Esophagus squamous epithelium (tissue), 5 donors: ENCODE measurements at regions not wholly inside any gene's neighbourhood (a gene's known extent, or its start where the extent isn't known, plus 50 kb on each side); places are given as distances from the start of the nearest gene placed in this dataset.
"Not testable (repeated sequence)": the region's sequence is repeated elsewhere in the genome, so short reads cannot be mapped to it uniquely, and the experiment has no call there.

Experiments used
- DNase-seq: peaks from one replicate; lab custom pipeline; 2025; lab: John Stamatoyannopoulos, UW
- H3K27ac ChIP-seq, 4 donors: fragments of 200-600 bp; sonication (generic); one replicate each; pipeline ENCODE4 v1.5.1; 2016 to 2019; ENCODE audit warnings: mild to moderate bottlenecking in 1 of 4
- H3K27me3 ChIP-seq, 4 donors: fragments of 200-600 bp; sonication (generic); 1 replicate in 3 of 4; 2 replicates in 1 of 4; pipeline versions ENCODE4 v1.5.1 to v1.6.0; 2017 to 2021; ENCODE audit warnings: antibody characterized with exemption in 1 of 4
- H3K36me3 ChIP-seq, 3 donors: fragments of 200-600 bp; sonication (generic); one replicate each; pipeline ENCODE4 v1.5.1; 2016 to 2019
- H3K4me1 ChIP-seq, 3 donors: fragments of 200-600 bp; sonication (generic); one replicate each; pipeline ENCODE4 v1.5.1; 2017 to 2019
- H3K4me3 ChIP-seq, 4 donors: fragments of 200-600 bp; sonication (generic); 1 replicate in 3 of 4; 2 replicates in 1 of 4; pipeline ENCODE4 v1.5.1; 2016 to 2019; ENCODE audit warnings: mild to moderate bottlenecking in 2 of 4, moderate library complexity in 1 of 4
- H3K9me3 ChIP-seq, 3 donors: fragments of 200-600 bp; sonication (generic); one replicate each; pipeline ENCODE4 v1.5.1; 2016 to 2019
- POLR2A ChIP-seq, 4 donors: fragments of 450-650 bp; IDR thresholded peaks; one replicate each; pipeline ENCODE4 v1.6.1; 2017; ENCODE audit warnings: antibody characterized with exemption in 4 of 4, mild to moderate bottlenecking in 4 of 4, moderate library complexity in 3 of 4
- whole genome bisulfite sequencing, 2 donors: methylation state at CpG; one replicate each; pipeline ENCODE4 v1.1.5; 2018; 5-methylcytosine and 5-hydroxymethylcytosine counted together
- intact Hi-C: fragments of 100-400 bp; cut with DNase I; formaldehyde crosslinking; loops from one replicate; pipeline ENCODE4 v1.15.0; 2022
- TF ChIP-seq, protein P1 (sequence below), 6 experiments: fragments of 450-650 bp in 4 of 6; fragments of 200-600 bp in 2 of 6; sonication (generic) in 2 of 6; IDR thresholded peaks; one replicate each; pipeline ENCODE4 v1.5.1; 2016 to 2019; ENCODE audit warnings: antibody characterized with exemption in 6 of 6, mild to moderate bottlenecking in 4 of 6, moderate library complexity in 4 of 6
- donor health status: DM: yes; HTN: yes; CAD: no.

DNA sequence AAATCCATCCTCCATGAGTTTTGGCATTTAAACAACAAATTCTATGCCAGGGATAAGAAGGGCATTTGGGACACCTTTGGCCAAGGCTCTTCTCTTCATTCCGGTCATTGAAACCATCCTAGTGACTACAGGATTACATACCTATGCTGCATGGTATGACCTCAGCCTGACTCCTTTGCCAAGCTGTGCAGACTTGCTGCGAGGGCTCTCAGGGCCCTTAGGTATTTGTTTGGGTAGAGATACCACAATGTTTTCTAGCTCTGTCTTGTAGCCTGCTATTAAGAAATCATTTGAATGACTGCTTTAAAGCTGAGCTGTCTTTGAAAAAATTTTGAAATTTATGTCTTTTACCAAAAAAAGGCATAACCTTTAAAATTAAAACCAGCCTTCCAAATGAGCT, 749.8 kb upstream of the SGO1 start:
- Histone ChIP-seq H3K9me3 (peaks cover 0 to 4% (median 0%) of the 10 kb centered on the region in 3 donors), H3K27me3 (no peaks in the 10 kb centered on the region), H3K4me3 (no peak overlapping the region), H3K27ac (no peak overlapping the region), H3K36me3 (no peaks in the 10 kb centered on the region), H3K4me1 (no peaks in the 10 kb centered on the region)
- 35 to 53% methylated on average over 2 of the region's 2 CpGs for WGBS, 2 donors
- DNase-seq = no peak
- intact Hi-C loops = no loop called here
- TF ChIP-seq, protein P1, sequence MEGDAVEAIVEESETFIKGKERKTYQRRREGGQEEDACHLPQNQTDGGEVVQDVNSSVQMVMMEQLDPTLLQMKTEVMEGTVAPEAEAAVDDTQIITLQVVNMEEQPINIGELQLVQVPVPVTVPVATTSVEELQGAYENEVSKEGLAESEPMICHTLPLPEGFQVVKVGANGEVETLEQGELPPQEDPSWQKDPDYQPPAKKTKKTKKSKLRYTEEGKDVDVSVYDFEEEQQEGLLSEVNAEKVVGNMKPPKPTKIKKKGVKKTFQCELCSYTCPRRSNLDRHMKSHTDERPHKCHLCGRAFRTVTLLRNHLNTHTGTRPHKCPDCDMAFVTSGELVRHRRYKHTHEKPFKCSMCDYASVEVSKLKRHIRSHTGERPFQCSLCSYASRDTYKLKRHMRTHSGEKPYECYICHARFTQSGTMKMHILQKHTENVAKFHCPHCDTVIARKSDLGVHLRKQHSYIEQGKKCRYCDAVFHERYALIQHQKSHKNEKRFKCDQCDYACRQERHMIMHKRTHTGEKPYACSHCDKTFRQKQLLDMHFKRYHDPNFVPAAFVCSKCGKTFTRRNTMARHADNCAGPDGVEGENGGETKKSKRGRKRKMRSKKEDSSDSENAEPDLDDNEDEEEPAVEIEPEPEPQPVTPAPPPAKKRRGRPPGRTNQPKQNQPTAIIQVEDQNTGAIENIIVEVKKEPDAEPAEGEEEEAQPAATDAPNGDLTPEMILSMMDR (IDR thresholded peaks at IDR 0.05) = no peak
- TF ChIP-seq POLR2A (IDR thresholded peaks at IDR 0.05) = no peak

DNA sequence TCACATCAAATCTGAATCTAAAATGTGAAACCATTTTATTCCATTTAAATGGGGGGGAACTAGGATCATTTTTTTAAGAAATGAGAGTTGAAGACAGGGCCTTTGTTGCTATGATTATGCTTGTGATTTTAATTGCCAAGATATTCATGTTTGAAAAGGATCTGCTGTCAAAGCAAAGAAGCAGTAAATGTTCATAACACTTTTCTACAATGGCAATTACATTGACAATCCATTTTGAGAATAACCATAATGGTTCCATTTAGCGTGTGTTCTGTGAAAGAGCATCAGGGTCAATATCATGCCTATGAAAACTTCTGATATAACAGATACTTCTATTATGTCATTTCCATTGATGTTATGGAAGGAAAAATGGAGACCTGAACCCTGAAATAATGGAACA, 745.8 kb upstream of the SGO1 start:
- WGBS, 2 donors = 86 to 95% methylated on average over 1 of the region's 1 CpG
- no peak for DNase-seq
- intact Hi-C loops = no loop called here

DNA sequence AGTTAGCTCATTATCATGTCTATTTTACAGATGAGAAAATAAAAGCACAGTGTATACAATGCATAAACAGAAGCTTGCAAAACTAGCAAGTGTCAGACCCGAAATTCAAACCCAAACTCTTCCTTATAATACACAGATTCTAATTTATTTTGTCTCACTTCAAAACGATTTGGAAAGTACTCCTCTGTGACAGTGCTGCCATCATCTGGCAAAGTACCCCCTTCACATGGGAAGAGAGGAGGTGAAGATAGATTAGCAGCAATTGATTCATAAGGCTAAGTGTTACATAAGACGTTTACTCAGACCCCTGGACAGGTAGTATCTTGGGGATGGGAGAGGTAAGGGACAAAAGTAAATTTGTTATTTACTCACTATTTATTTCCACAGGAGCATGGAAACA, 744.0 kb upstream of the SGO1 start:
- TF ChIP-seq POLR2A (IDR thresholded peaks at IDR 0.05) = no peak
- TF ChIP-seq, protein P1 (IDR thresholded peaks at IDR 0.05) = no peak
- H3K27me3 ChIP-seq = no peaks in the 10 kb centered on the region
- 12 to 14% methylated on average over 3 of the region's 3 CpGs for WGBS, 2 donors
- H3K27ac ChIP-seq = no peak overlapping the region
- H3K9me3 ChIP-seq = peaks cover 0 to 4% (median 0%) of the 10 kb centered on the region in 3 donors
- DNase-seq = no peak
- intact Hi-C loops = no loop called here
- H3K4me1 ChIP-seq = no peaks in the 10 kb centered on the region
- no peaks in the 10 kb centered on the region for H3K36me3 ChIP-seq
- H3K4me3 ChIP-seq = no peak overlapping the region

More for the DNA sequence above, 745.8 kb upstream of the SGO1 start:
- H3K4me1 ChIP-seq = no peaks in the 10 kb centered on the region
- no peaks in the 10 kb centered on the region for H3K27me3 ChIP-seq
- TF ChIP-seq POLR2A (IDR thresholded peaks at IDR 0.05) = no peak
- TF ChIP-seq, protein P1 (IDR thresholded peaks at IDR 0.05) = no peak
- H3K36me3 ChIP-seq = no peaks in the 10 kb centered on the region
- H3K27ac ChIP-seq = no peak overlapping the region
- peaks cover 0 to 4% (median 0%) of the 10 kb centered on the region in 3 donors for H3K9me3 ChIP-seq
- H3K4me3 ChIP-seq = no peak overlapping the region

- Histone ChIP-seq H3K27me3 (no peaks in the 10 kb centered on the region), H3K27ac (no peak overlapping the region), H3K9me3 (peaks cover 0 to 8% (median 0%) of the 10 kb centered on the region in 3 donors), H3K36me3 (no peaks in the 10 kb centered on the region), H3K4me3 (no peak overlapping the region), H3K4me1 (no peaks in the 10 kb centered on the region)
- DNase-seq = no peak
- TF ChIP-seq, protein P1 (IDR thresholded peaks at IDR 0.05) = no peak
- TF ChIP-seq POLR2A (IDR thresholded peaks at IDR 0.05) = no peak
- intact Hi-C loops = no loop called here
- 36 to 51% methylated on average over 5 of the region's 5 CpGs for WGBS, 2 donors
These were observed 738.8 kb upstream of the SGO1 start for GRCh38 chr3:20924646-20925385.

GRCh38 chr3:20921112-20921511, 735.1 kb upstream of the SGO1 start:
- intact Hi-C loops, H3K27me3 ChIP-seq: not testable (repeated sequence)
- 80 to 91% methylated on average over 5 of the region's 5 CpGs for WGBS, 2 donors

More at GRCh38 chr3:20921112-20921511, 735.1 kb upstream of the SGO1 start:
- DNase-seq, H3K4me3 ChIP-seq, H3K27ac ChIP-seq, H3K36me3 ChIP-seq, H3K4me1 ChIP-seq: not testable (repeated sequence)
- H3K9me3 ChIP-seq = peaks cover 0 to 23% (median 0%) of the 10 kb centered on the region in 3 donors
